ENCODE measurements at regions not wholly inside any gene's neighbourhood (a gene's known extent, or its start where the extent isn't known, plus 50 kb on each side); places are given as distances from the start of the nearest gene placed in this dataset.
"Not testable (repeated sequence)": the region's sequence is repeated elsewhere in the genome, so short reads cannot be mapped to it uniquely, and the experiment has no call there.

GRCh38 chr10:36556468-36556867 lies 568.9 kb upstream of the ANKRD30A start:
- no peak for DNase-seq (ENCODE audit: low spot score)

- DNase-seq (ENCODE audit: low spot score): peak; percentile 85
These were observed 570.4 kb upstream of the ANKRD30A start for GRCh38 chr10:36555036-36555435.

GRCh38 chr10:36547965-36548364 lies 577.4 kb upstream of the ANKRD30A start:
- DNase-seq (ENCODE audit: low spot score): no peak

GRCh38 chr10:36542493-36542892 lies 582.9 kb upstream of the ANKRD30A start:
- no peak for DNase-seq (ENCODE audit: low spot score)

GRCh38 chr10:36540611-36541010 lies 584.8 kb upstream of the ANKRD30A start:
- DNase-seq (ENCODE audit: low spot score): no peak

GRCh38 chr10:36538953-36539586 lies 586.3 kb upstream of the ANKRD30A start:
- no peak for DNase-seq (ENCODE audit: low spot score)

- DNase-seq (ENCODE audit: low spot score): no peak
These were observed 590.9 kb upstream of the ANKRD30A start for GRCh38 chr10:36534471-36535002.

- no peak for DNase-seq (ENCODE audit: low spot score)
These were observed 591.5 kb upstream of the ANKRD30A start for GRCh38 chr10:36533861-36534260.

GRCh38 chr10:36533316-36533715 lies 592.1 kb upstream of the ANKRD30A start:
- DNase-seq (ENCODE audit: low spot score): no peak

- DNase-seq (ENCODE audit: low spot score): no peak
These were observed 593.8 kb upstream of the ANKRD30A start for GRCh38 chr10:36531621-36532020.

GRCh38 chr10:36526033-36526432 lies 599.4 kb upstream of the ANKRD30A start:
- no peak for DNase-seq (ENCODE audit: low spot score)

GRCh38 chr10:36524126-36524525 lies 601.3 kb upstream of the ANKRD30A start:
- DNase-seq (ENCODE audit: low spot score): not testable (repeated sequence)

GRCh38 chr10:36519909-36520308 lies 605.5 kb upstream of the ANKRD30A start:
- no peak for DNase-seq (ENCODE audit: low spot score)

- no peak for DNase-seq (ENCODE audit: low spot score)
These were observed 609.1 kb upstream of the ANKRD30A start for GRCh38 chr10:36516281-36516680.

- DNase-seq (ENCODE audit: low spot score): no peak
These were observed 610.1 kb upstream of the ANKRD30A start for GRCh38 chr10:36515319-36515718.

- no peak for DNase-seq (ENCODE audit: low spot score)
These were observed 617.7 kb upstream of the ANKRD30A start for GRCh38 chr10:36507715-36508114.

GRCh38 chr10:36506697-36507496 lies 618.5 kb upstream of the ANKRD30A start:
- DNase-seq (ENCODE audit: low spot score): no peak

- no peak for DNase-seq (ENCODE audit: low spot score)
These were observed 619.1 kb upstream of the ANKRD30A start for GRCh38 chr10:36506261-36506660.

- DNase-seq (ENCODE audit: low spot score): no peak
These were observed 620.6 kb upstream of the ANKRD30A start for GRCh38 chr10:36504758-36505157.

- DNase-seq (ENCODE audit: low spot score): no peak
These were observed 625.1 kb upstream of the ANKRD30A start for GRCh38 chr10:36500266-36500665.

GRCh38 chr10:36499693-36500092 lies 625.7 kb upstream of the ANKRD30A start:
- DNase-seq (ENCODE audit: low spot score): no peak

GRCh38 chr10:36496758-36497157 lies 628.6 kb upstream of the ANKRD30A start:
- no peak for DNase-seq (ENCODE audit: low spot score)

GRCh38 chr10:36494371-36494770 lies 631.0 kb upstream of the ANKRD30A start:
- no peak for DNase-seq (ENCODE audit: low spot score)
